Choroid plexus epithelial cell (primary cell): ENCODE measurements at regions not wholly inside any gene's neighbourhood (a gene's known extent, or its start where the extent isn't known, plus 50 kb on each side); places are given as distances from the start of the nearest gene placed in this dataset.

Experiments used
- DNase-seq: peaks from one replicate; pipeline ENCODE4 v3.0.0-alpha.2; 2010; ENCODE audit warnings: low read depth
- H3K4me3 ChIP-seq: 2 replicates; pipeline ENCODE4 v1.5.1; 2011; ENCODE audit warnings: low read depth, mild to moderate bottlenecking, control low read depth, low read length, moderate library complexity
- TF ChIP-seq, protein P1 (sequence below): conservative IDR thresholded peaks from 2 replicates; pipeline ENCODE4 v1.5.1; 2011; ENCODE audit warnings: low read depth, mild to moderate bottlenecking, control low read depth, inconsistent platforms, low read length, moderate library complexity

DNA sequence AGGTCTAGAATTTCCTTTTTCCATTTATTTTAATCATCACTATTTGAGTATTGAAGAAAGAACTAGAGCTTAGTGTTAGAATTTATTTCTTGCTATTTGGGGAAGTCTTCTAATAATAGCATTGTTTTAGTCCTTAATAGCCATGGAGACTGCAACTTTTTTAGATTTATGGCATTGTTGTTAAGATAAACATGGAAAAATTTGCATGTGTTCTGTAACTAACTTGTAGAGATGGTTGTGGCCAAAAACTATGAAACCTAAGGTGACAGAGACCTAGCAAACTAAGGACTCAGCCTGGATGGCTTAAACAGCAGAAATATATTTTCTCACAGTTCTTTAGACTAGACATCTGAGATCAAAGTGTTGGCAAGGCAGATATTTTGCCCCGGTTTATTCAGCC is 246.4 kb downstream of the SPRY2 start:
- TF ChIP-seq, protein P1, sequence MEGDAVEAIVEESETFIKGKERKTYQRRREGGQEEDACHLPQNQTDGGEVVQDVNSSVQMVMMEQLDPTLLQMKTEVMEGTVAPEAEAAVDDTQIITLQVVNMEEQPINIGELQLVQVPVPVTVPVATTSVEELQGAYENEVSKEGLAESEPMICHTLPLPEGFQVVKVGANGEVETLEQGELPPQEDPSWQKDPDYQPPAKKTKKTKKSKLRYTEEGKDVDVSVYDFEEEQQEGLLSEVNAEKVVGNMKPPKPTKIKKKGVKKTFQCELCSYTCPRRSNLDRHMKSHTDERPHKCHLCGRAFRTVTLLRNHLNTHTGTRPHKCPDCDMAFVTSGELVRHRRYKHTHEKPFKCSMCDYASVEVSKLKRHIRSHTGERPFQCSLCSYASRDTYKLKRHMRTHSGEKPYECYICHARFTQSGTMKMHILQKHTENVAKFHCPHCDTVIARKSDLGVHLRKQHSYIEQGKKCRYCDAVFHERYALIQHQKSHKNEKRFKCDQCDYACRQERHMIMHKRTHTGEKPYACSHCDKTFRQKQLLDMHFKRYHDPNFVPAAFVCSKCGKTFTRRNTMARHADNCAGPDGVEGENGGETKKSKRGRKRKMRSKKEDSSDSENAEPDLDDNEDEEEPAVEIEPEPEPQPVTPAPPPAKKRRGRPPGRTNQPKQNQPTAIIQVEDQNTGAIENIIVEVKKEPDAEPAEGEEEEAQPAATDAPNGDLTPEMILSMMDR: no peak
- H3K4me3 ChIP-seq: no peak overlapping the region
- DNase-seq: no peak

DNA sequence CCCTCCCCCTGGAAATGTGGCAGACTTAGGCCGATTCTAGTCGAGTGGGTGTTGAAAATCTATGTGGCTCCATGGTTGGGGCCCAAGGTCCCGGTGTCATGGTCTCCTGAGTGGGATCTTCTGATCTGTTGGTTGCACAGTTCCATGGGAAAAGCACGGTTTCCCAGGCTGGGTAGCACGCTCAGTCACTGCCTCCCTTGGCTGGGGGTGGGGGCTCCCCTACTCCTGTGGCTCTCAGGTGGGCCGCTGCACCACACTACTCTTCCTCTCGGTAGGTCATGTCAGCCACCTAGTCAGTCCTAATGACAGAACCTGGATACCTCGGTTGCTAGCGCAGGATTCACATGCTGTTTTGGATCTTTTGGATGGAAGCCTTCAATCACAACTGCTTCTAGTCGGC is 247.0 kb downstream of the SPRY2 start:
- H3K4me3 ChIP-seq: no peak overlapping the region
- TF ChIP-seq, protein P1: no peak
- no peak for DNase-seq

DNA sequence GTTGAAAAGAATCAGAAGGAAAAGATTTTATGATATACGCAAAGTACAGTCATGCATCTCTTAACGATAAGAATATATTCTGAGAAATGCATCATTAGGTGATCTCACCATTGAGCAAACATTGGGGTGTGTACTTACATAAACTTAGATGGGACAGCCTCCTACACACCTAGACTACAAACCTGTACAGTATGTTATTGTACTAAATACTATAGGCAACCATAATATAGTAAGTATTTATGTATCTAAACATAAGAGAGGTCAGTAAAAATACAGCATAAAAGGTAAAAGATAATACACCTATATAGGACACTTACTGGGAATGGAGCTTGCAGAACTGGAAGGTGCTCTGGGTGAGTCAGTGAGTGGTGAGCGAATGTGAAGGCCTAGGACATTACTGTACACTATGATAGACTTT is 254.6 kb downstream of the SPRY2 start:
- no peak overlapping the region for H3K4me3 ChIP-seq
- TF ChIP-seq, protein P1: no peak
- DNase-seq: peak; percentile 6

DNA sequence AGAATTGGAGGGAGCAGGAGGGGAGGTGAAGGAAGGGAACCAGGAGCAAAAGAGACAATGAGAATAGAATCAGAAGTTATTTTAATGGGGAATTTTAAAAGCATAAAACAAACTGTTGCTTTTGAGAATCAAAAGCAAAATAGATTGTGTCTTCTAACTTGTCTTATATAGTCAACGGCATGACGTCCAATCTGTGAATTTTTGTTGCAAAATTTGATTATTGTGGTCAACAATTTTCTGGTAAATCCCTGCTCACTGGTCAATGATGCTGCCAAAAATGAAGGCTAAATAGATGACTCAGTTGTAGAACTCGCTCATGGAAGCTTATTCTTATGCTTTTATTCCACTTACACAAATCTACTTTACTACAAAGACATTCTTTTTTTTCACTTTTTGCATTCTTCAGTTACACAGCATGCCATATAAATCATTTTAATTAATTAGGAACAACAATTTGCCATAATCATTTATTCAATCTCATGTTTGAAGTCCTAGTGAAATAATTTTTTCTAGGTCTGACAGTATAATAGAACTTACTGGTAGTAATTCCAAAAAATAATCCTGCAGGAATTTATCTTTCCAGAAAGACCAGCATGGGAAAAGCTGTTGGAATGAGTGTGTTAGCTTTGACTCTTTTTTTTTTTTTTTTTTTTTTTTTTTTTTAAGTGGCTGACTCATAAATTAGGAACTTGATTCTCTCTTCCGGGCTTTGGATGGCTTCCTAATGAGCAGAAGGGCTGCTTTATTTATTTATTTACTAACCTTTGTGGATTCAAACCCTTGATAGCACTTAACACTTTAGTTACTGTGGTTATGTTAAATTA is 256.9 kb downstream of the SPRY2 start:
- H3K4me3 ChIP-seq: peak overlapping the region; percentile 34
- TF ChIP-seq, protein P1: no peak
- peak; percentile 95 for DNase-seq

DNA sequence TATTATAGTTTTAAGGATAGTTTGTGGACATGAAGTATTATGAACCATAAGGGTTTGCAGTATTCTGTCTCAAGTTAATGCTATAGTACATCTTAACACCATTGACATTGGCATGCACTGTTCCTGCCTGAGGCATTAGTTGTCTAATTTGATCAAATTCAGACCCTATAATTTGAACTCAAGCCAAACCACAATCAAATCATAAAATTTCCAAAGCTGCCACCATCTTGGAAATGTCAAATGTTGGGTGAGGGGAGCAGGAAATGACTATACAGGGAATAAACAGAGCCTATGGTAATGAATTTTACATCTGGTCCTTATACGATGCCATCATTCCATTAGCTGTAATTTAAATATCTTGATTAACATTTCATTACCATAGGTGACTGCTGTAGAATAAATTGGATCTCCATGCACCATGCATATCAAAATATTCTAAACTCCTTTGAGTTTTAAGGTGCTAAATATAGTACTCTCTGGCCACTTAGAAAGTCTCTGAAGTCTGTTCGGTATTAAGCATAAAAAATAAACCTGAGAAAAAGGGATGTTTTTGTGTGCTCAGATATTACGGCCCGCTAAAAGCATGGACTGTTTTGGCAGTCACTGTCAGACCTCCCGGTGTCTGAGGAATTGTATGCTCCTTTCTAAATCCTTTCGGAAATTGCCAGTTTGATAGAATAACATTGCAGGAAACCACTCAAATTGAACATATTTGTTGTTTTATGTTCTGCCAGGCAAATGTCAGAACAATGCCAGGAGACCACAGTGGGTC is 257.7 kb downstream of the SPRY2 start:
- H3K4me3 ChIP-seq: peak overlapping the region; percentile 34
- TF ChIP-seq, protein P1: no peak
- DNase-seq: peak; percentile 71

DNA sequence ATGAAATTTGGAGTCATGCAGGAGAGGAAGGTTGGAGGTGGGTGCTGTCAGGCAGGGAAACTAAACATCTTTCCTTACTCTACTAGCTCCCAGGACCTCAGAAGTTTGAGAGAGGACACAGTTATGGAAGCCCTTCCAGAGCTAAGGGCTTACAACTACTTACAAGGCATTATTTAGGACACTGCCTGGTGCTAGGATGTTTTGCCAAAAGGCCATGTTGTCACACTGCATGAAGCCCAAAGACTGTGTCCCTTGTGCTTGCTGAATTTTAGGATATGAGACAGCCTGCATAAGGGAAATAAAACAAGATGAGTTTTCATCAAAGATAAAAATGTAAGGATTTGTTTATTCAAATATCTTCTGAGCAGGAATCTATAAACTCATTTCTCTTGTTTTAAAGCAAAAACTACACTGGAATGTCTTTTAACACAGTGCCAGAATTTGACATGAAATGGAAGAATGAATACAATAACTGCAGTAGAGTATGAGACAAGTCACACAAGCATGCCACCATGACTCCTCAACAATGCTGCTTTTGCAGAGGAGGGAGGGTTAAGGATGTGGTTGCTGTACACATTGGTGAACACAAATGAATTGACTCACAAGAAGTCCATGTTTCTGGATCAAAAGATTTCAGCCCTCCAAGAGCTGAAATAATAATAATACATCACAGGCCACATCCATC is 258.4 kb downstream of the SPRY2 start:
- TF ChIP-seq, protein P1: no peak
- peak; percentile 26 for DNase-seq
- no peak overlapping the region for H3K4me3 ChIP-seq
